SK-N-SH treated with all-trans-retinoic acid at 6 μM for 48 hours (cell line): ENCODE measurements at regions not wholly inside any gene's neighbourhood (a gene's known extent, or its start where the extent isn't known, plus 50 kb on each side); places are given as distances from the start of the nearest gene placed in this dataset.

Experiments
- ATAC-seq: fragments of 200-7000 bp; cut with Tn5 transposase; 3 replicates; pipeline ENCODE4 v1.9.1; 2020; ENCODE audit warnings: mild to moderate bottlenecking, moderate library complexity
- ARNTL ChIP-seq: fragments of 450-650 bp; formaldehyde crosslinking; IDR thresholded peaks from 2 replicates; pipeline ENCODE4 v1.5.0; 2020; ENCODE audit warnings: low read depth, mild to moderate bottlenecking, moderate library complexity, borderline replicate concordance
- BACH2 ChIP-seq: fragments of 250-450 bp; sonication (Bioruptor Pico); IDR thresholded peaks from 2 replicates; pipeline ENCODE4 v1.9.0; 2021; ENCODE audit warnings: mild to moderate bottlenecking, borderline replicate concordance
- CREB5 ChIP-seq: fragments of 250-450 bp; sonication (Bioruptor Pico); IDR thresholded peaks from 2 replicates; pipeline ENCODE4 v1.5.1; 2020; ENCODE audit warnings: low read depth, mild to moderate bottlenecking, moderate library complexity
- CSDC2 ChIP-seq: fragments of 250-450 bp; sonication (Bioruptor Pico); IDR thresholded peaks from 2 replicates; pipeline ENCODE4 v1.5.0; 2020; ENCODE audit warnings: mild to moderate bottlenecking, moderate library complexity
- CSRNP3 ChIP-seq: fragments of 250-450 bp; sonication (Bioruptor Pico); IDR thresholded peaks from 2 replicates; pipeline ENCODE4 v1.5.1; 2021; ENCODE audit warnings: mild to moderate bottlenecking, moderate library complexity
- ESRRG ChIP-seq: fragments of 250-450 bp; sonication (Bioruptor Pico); IDR thresholded peaks from 2 replicates; pipeline ENCODE4 v1.6.1; 2021; ENCODE audit warnings: mild to moderate bottlenecking
- GLIS3 ChIP-seq: fragments of 250-450 bp; sonication (Bioruptor Pico); IDR thresholded peaks from 2 replicates; pipeline ENCODE4 v1.5.0; 2020; ENCODE audit warnings: mild to moderate bottlenecking, moderate library complexity
- ISL1 ChIP-seq: fragments of 250-450 bp; sonication (Bioruptor Pico); IDR thresholded peaks from 2 replicates; pipeline ENCODE4 v2.1.2; 2022; ENCODE audit warnings: mild to moderate bottlenecking, moderate library complexity
- OSR1 ChIP-seq: fragments of 250-450 bp; sonication (Bioruptor Pico); IDR thresholded peaks from 2 replicates; pipeline ENCODE4 v1.8.0; 2022; ENCODE audit warnings: moderate library complexity, mild to moderate bottlenecking, inconsistent platforms
- POU6F1 ChIP-seq: fragments of 250-450 bp; sonication (Bioruptor Pico); IDR thresholded peaks from 2 replicates; pipeline ENCODE4 v1.8.0; 2021; ENCODE audit warnings: low read depth, mild to moderate bottlenecking, moderate library complexity, borderline replicate concordance
- PPARA ChIP-seq: fragments of 250-450 bp; sonication (Bioruptor Pico); IDR thresholded peaks from 2 replicates; pipeline ENCODE4 v1.5.0; 2020; ENCODE audit warnings: mild to moderate bottlenecking, borderline replicate concordance
- TCF4 ChIP-seq: fragments of 250-450 bp; sonication (Bioruptor Pico); IDR thresholded peaks from 2 replicates; pipeline ENCODE4 v1.8.0; 2021; ENCODE audit warnings: mild to moderate bottlenecking, moderate library complexity, borderline replicate concordance
- TOX ChIP-seq: fragments of 250-450 bp; sonication (Bioruptor Pico); IDR thresholded peaks from 2 replicates; pipeline ENCODE4 v1.8.0; 2021; ENCODE audit warnings: mild to moderate bottlenecking, moderate library complexity, borderline replicate concordance
- ZC3H10 ChIP-seq: fragments of 250-450 bp; sonication (Bioruptor Pico); IDR thresholded peaks from 2 replicates; pipeline ENCODE4 v1.5.1; 2021; ENCODE audit warnings: mild to moderate bottlenecking, moderate library complexity
- ZFP30 ChIP-seq: fragments of 450-650 bp; formaldehyde crosslinking; IDR thresholded peaks from 2 replicates; pipeline ENCODE4 v1.5.0; 2022; ENCODE audit warnings: mild to moderate bottlenecking, moderate library complexity
- ZNF70 ChIP-seq: fragments of 450-650 bp; formaldehyde crosslinking; IDR thresholded peaks from 2 replicates; pipeline ENCODE4 v1.5.0; 2020; ENCODE audit warnings: mild to moderate bottlenecking, moderate library complexity
- ZNF8 ChIP-seq: fragments of 450-650 bp; formaldehyde crosslinking; IDR thresholded peaks from 2 replicates; pipeline ENCODE4 v1.5.0; 2020; ENCODE audit warnings: mild to moderate bottlenecking, moderate library complexity
- TF ChIP-seq, protein P1 (sequence below): fragments of 250-450 bp; sonication (Bioruptor Pico); IDR thresholded peaks from 2 replicates; pipeline ENCODE4 v1.5.0; 2020; ENCODE audit warnings: mild to moderate bottlenecking, moderate library complexity

- ATAC-seq = no peak
- TF ChIP-seq OSR1 (CRISPR knock-in tag) (no peak), PPARA (CRISPR knock-in tag) (no peak), CSDC2 (CRISPR knock-in tag) (no peak), GLIS3 (CRISPR knock-in tag) (no peak), ESRRG (CRISPR knock-in tag) (no peak), ZNF70 (CRISPR knock-in tag) (no peak)
- TF ChIP-seq, protein P1, sequence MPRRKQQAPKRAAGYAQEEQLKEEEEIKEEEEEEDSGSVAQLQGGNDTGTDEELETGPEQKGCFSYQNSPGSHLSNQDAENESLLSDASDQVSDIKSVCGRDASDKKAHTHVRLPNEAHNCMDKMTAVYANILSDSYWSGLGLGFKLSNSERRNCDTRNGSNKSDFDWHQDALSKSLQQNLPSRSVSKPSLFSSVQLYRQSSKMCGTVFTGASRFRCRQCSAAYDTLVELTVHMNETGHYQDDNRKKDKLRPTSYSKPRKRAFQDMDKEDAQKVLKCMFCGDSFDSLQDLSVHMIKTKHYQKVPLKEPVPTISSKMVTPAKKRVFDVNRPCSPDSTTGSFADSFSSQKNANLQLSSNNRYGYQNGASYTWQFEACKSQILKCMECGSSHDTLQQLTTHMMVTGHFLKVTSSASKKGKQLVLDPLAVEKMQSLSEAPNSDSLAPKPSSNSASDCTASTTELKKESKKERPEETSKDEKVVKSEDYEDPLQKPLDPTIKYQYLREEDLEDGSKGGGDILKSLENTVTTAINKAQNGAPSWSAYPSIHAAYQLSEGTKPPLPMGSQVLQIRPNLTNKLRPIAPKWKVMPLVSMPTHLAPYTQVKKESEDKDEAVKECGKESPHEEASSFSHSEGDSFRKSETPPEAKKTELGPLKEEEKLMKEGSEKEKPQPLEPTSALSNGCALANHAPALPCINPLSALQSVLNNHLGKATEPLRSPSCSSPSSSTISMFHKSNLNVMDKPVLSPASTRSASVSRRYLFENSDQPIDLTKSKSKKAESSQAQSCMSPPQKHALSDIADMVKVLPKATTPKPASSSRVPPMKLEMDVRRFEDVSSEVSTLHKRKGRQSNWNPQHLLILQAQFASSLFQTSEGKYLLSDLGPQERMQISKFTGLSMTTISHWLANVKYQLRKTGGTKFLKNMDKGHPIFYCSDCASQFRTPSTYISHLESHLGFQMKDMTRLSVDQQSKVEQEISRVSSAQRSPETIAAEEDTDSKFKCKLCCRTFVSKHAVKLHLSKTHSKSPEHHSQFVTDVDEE = no peak
Measured at GRCh38 chrX:68892651-68893050, 63.8 kb downstream of the EFNB1 start.

DNA sequence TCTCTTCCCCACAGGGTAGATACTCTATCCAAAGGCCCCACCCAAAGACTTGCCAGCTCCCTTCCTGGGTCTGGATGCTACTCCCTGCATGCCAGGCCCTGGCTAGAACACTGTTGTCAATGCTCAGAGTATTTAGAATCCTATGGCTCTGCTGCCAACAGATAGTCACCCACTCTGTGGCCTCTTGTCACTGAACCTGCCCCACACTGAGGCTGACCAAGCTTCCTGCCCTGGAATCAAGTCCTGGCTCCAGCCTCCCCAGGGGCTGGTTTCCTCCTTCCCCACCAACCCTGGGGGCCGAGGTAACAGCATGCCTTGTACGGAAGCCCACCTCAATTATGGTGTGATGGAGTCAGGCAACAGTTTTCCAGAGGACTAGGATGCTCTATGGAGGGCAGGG, 63.3 kb downstream of the EFNB1 start:
- no peak for TF ChIP-seq BACH2 (CRISPR knock-in tag)
- no peak for TF ChIP-seq CREB5
- TF ChIP-seq ISL1 (CRISPR knock-in tag) = no peak
- no peak for TF ChIP-seq PPARA (CRISPR knock-in tag)
- no peak for TF ChIP-seq ZC3H10 (CRISPR knock-in tag)
- no peak for TF ChIP-seq TCF4 (CRISPR knock-in tag)
- no peak for TF ChIP-seq ZFP30 (CRISPR knock-in tag)
- TF ChIP-seq CSDC2 (CRISPR knock-in tag) = no peak
- no peak for TF ChIP-seq OSR1 (CRISPR knock-in tag)
- TF ChIP-seq ARNTL (CRISPR knock-in tag) = no peak
- TF ChIP-seq, protein P1 = no peak
- TF ChIP-seq POU6F1 = no peak
- no peak for TF ChIP-seq TOX
- no peak for TF ChIP-seq CSRNP3 (CRISPR knock-in tag)
- no peak for TF ChIP-seq ZNF8 (CRISPR knock-in tag)
- no peak for ATAC-seq
